PC-9 (cell line): ENCODE measurements at regions not wholly inside any gene's neighbourhood (a gene's known extent, or its start where the extent isn't known, plus 50 kb on each side); places are given as distances from the start of the nearest gene placed in this dataset.

Source experiments
- CTCF ChIP-seq: fragments of 200-600 bp; sonication (generic); conservative IDR thresholded peaks from 2 replicates; pipeline ENCODE4 v1.6.1; 2017; ENCODE audit warnings: mixed run types, antibody characterized with exemption, mild to moderate bottlenecking, moderate library complexity
- EZH2 ChIP-seq: fragments of 200-600 bp; sonication (generic); IDR thresholded peaks from 2 replicates; pipeline ENCODE4 v1.8.0; 2017; ENCODE audit warnings: antibody characterized with exemption, low read depth

GRCh38 chr2:156005999-156006712 lies 326.4 kb downstream of the NR4A2 start:
- TF ChIP-seq CTCF = no peak
- no peak for TF ChIP-seq EZH2
